ENCODE measurements at regions not wholly inside any gene's neighbourhood (a gene's known extent, or its start where the extent isn't known, plus 50 kb on each side); places are given as distances from the start of the nearest gene placed in this dataset.

- CTCF ChIA-PET = no interaction called here
- TF ChIP-seq ZC3H11A (IDR thresholded peaks at IDR 0.05) (no peak), NFE2L2 (conservative IDR thresholded peaks at IDR 0.05; ENCODE audit: low read length) (no peak), HOXB5 (CRISPR knock-in tag; IDR thresholded peaks at IDR 0.05) (no peak), KDM1A (IDR thresholded peaks at IDR 0.05; ENCODE audit: low read depth) (no peak), TP53 (CRISPR knock-in tag; IDR thresholded peaks at IDR 0.05) (no peak), CHD2 (IDR thresholded peaks at IDR 0.05; ENCODE audit: low read length, partially characterized antibody) (no peak), ZFP36 (IDR thresholded peaks at IDR 0.05; ENCODE audit: borderline replicate concordance, partially characterized antibody) (no peak), E2F6 (IDR thresholded peaks at IDR 0.05; ENCODE audit: borderline replicate concordance, low read depth) (no peak), CEBPB (IDR thresholded peaks at IDR 0.05) (no peak), HDAC2 (IDR thresholded peaks at IDR 0.05) (no peak), NPAS2 (CRISPR knock-in tag; IDR thresholded peaks at IDR 0.05; ENCODE audit: borderline replicate concordance) (no peak), JUN (IDR thresholded peaks at IDR 0.05) (no peak), FOXS1 (CRISPR knock-in tag; IDR thresholded peaks at IDR 0.05) (no peak), ELK1 (IDR thresholded peaks at IDR 0.05; ENCODE audit: low read depth, low read length) (no peak), BCL3 (IDR thresholded peaks at IDR 0.05) (no peak), POLR2AphosphoS2 (conservative IDR thresholded peaks at IDR 0.05; ENCODE audit: low read length) (no peak), SMC3 (IDR thresholded peaks at IDR 0.05) (no peak), RAD21 (conservative IDR thresholded peaks at IDR 0.05 in 1 of 2, IDR thresholded peaks at IDR 0.05 in 1 of 2) (no peak)
- TF ChIP-seq, protein P1, sequence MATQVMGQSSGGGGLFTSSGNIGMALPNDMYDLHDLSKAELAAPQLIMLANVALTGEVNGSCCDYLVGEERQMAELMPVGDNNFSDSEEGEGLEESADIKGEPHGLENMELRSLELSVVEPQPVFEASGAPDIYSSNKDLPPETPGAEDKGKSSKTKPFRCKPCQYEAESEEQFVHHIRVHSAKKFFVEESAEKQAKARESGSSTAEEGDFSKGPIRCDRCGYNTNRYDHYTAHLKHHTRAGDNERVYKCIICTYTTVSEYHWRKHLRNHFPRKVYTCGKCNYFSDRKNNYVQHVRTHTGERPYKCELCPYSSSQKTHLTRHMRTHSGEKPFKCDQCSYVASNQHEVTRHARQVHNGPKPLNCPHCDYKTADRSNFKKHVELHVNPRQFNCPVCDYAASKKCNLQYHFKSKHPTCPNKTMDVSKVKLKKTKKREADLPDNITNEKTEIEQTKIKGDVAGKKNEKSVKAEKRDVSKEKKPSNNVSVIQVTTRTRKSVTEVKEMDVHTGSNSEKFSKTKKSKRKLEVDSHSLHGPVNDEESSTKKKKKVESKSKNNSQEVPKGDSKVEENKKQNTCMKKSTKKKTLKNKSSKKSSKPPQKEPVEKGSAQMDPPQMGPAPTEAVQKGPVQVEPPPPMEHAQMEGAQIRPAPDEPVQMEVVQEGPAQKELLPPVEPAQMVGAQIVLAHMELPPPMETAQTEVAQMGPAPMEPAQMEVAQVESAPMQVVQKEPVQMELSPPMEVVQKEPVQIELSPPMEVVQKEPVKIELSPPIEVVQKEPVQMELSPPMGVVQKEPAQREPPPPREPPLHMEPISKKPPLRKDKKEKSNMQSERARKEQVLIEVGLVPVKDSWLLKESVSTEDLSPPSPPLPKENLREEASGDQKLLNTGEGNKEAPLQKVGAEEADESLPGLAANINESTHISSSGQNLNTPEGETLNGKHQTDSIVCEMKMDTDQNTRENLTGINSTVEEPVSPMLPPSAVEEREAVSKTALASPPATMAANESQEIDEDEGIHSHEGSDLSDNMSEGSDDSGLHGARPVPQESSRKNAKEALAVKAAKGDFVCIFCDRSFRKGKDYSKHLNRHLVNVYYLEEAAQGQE (IDR thresholded peaks at IDR 0.05) = no peak
- Histone ChIP-seq H3K4me2 (no peak overlapping the region), H3K4me3 (no peak overlapping the region), H3K27ac (no peak overlapping the region), H3K4me1 (no peaks in the 10 kb centered on the region), H3K9me3 (no peaks in the 10 kb centered on the region)
- FAIRE-seq (no peak), DNase-seq (ENCODE audit: low read depth in 1 of 2, low spot score in 1 of 2) (no peak), ATAC-seq (no peak)
- POLR2A ChIA-PET = no interaction called here
- 53% methylated on average over 4 of the region's 20 CpGs for WGBS (ENCODE audit: missing lambda C conversion rate)
These were observed 87.1 kb upstream of the ACTRT2 start for GRCh38 chr1:2934156-2934540.

GRCh38 chr1:2934642-2935081, 86.6 kb upstream of the ACTRT2 start:
- H3K27ac ChIP-seq = no peak overlapping the region
- ATAC-seq (no peak), DNase-seq (ENCODE audit: low read depth in 1 of 2, low spot score in 1 of 2) (no peak), FAIRE-seq (no peak)
- no peaks in the 10 kb centered on the region for H3K9me3 ChIP-seq
- TF ChIP-seq ZSCAN20 (CRISPR knock-in tag; IDR thresholded peaks at IDR 0.05) = no peak
- TF ChIP-seq NPAS2 (CRISPR knock-in tag; IDR thresholded peaks at IDR 0.05; ENCODE audit: borderline replicate concordance) = no peak
- no peak overlapping the region for H3K4me3 ChIP-seq
- no peak overlapping the region for H3K4me2 ChIP-seq
- WGBS (ENCODE audit: missing lambda C conversion rate) = 13% methylated on average over 6 of the region's 16 CpGs
- CTCF ChIA-PET = no interaction called here
- POLR2A ChIA-PET = no interaction called here
- H3K4me1 ChIP-seq = no peaks in the 10 kb centered on the region

Data from A549 (cell line).